ENCODE measurements at regions not wholly inside any gene's neighbourhood (a gene's known extent, or its start where the extent isn't known, plus 50 kb on each side); places are given as distances from the start of the nearest gene placed in this dataset.

DNA sequence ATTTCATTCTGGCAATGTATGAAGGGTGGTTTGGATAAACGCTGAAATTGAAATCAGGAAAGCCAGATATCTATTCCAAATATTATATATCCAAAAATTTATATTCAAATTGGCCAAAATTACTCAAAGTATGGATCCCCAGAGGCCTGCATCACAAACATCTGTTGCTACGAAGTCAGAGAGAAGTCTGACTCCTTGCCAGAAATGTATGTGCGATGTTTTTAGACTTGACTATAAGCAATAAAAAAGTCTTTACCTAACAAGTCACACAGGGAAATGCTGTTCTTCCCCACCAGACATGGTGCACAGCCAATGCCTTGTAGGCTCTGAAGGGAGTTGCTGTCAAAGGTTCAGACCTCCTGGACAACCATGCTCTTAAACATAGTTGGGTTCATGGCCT is 533.1 kb downstream of the OTOL1 start:
- TF ChIP-seq, protein P1, sequence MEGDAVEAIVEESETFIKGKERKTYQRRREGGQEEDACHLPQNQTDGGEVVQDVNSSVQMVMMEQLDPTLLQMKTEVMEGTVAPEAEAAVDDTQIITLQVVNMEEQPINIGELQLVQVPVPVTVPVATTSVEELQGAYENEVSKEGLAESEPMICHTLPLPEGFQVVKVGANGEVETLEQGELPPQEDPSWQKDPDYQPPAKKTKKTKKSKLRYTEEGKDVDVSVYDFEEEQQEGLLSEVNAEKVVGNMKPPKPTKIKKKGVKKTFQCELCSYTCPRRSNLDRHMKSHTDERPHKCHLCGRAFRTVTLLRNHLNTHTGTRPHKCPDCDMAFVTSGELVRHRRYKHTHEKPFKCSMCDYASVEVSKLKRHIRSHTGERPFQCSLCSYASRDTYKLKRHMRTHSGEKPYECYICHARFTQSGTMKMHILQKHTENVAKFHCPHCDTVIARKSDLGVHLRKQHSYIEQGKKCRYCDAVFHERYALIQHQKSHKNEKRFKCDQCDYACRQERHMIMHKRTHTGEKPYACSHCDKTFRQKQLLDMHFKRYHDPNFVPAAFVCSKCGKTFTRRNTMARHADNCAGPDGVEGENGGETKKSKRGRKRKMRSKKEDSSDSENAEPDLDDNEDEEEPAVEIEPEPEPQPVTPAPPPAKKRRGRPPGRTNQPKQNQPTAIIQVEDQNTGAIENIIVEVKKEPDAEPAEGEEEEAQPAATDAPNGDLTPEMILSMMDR (IDR thresholded peaks at IDR 0.05): no peak
- no peak for TF ChIP-seq POLR2A (IDR thresholded peaks at IDR 0.05)

Data from upper lobe of left lung (tissue), 4 donors.